GM12878 (cell line): ENCODE measurements at regions not wholly inside any gene's neighbourhood (a gene's known extent, or its start where the extent isn't known, plus 50 kb on each side); places are given as distances from the start of the nearest gene placed in this dataset.

Experiments used
- FOXM1 ChIP-seq: IDR thresholded peaks from 2 replicates; pipeline ENCODE4 v1.6.1; 2012; ENCODE audit warnings: low read depth, mild to moderate bottlenecking, inconsistent platforms, low read length, moderate library complexity
- HCFC1 ChIP-seq: fragments of 150-350 bp; IDR thresholded peaks from 2 replicates; pipeline ENCODE4 v1.6.1; 2014; ENCODE audit warnings: low read length
- NRF1 ChIP-seq: conservative IDR thresholded peaks from 2 replicates; pipeline ENCODE4 v1.6.1; 2011; ENCODE audit warnings: mild to moderate bottlenecking, low read depth, low read length, improper control_type of control experiment
- POLR2AphosphoS5 ChIP-seq: IDR thresholded peaks from 2 replicates; pipeline ENCODE4 v1.6.1; 2011; ENCODE audit warnings: mild to moderate bottlenecking, low read length, inconsistent platforms
- RAD21 ChIP-seq: IDR thresholded peaks from 2 replicates; pipeline ENCODE4 v1.6.1; 2011; ENCODE audit warnings: mild to moderate bottlenecking, low read depth, low read length, moderate library complexity; ENCODE audit not compliant: insufficient read depth
- TF ChIP-seq, protein P1 (sequence below): IDR thresholded peaks from 2 replicates; pipeline ENCODE4 v1.6.1; 2011; ENCODE audit warnings: low read depth, low read length, improper control_type of control experiment, borderline replicate concordance
- TF ChIP-seq, protein P2 (sequence below): IDR thresholded peaks from 2 replicates; pipeline ENCODE4 v1.6.1; 2012; ENCODE audit warnings: low read length, inconsistent platforms
- TF ChIP-seq, protein P3 (sequence below), 3 experiments: IDR thresholded peaks in 2 of 3; conservative IDR thresholded peaks in 1 of 3; 2 replicates each; pipeline ENCODE4 v1.5.1; 2011; ENCODE audit warnings: low read depth in 3 of 3, low read length in 3 of 3, mild to moderate bottlenecking in 3 of 3, control low read depth in 2 of 3, moderate library complexity in 2 of 3, inconsistent platforms in 1 of 3, mixed read lengths in 1 of 3; ENCODE audit not compliant: control insufficient read depth in 2 of 3, insufficient read depth in 1 of 3; ENCODE audit errors: extremely low read depth in 1 of 3

DNA sequence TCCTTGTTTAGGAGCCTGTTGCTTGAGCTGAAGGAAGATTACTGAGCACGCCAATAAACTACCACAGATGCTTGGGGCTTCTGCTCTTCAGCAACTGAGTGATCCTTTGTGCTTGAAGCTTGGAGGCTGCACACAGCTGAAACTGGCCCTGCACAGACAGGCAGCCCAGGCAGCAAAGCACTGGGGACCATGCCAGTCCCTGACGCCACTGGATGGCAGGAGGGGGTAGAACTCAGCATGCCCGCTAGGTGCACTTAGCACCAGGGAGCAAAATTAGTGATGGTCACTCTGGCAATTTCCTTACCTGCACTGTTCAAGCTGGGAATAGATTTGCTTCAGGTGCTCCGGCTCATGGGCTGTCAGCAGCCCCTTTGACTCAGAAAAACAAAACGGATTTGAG, 91.5 kb downstream of the FAM50B start:
- TF ChIP-seq, protein P1, sequence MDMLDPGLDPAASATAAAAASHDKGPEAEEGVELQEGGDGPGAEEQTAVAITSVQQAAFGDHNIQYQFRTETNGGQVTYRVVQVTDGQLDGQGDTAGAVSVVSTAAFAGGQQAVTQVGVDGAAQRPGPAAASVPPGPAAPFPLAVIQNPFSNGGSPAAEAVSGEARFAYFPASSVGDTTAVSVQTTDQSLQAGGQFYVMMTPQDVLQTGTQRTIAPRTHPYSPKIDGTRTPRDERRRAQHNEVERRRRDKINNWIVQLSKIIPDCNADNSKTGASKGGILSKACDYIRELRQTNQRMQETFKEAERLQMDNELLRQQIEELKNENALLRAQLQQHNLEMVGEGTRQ = no peak
- TF ChIP-seq, protein P2, sequence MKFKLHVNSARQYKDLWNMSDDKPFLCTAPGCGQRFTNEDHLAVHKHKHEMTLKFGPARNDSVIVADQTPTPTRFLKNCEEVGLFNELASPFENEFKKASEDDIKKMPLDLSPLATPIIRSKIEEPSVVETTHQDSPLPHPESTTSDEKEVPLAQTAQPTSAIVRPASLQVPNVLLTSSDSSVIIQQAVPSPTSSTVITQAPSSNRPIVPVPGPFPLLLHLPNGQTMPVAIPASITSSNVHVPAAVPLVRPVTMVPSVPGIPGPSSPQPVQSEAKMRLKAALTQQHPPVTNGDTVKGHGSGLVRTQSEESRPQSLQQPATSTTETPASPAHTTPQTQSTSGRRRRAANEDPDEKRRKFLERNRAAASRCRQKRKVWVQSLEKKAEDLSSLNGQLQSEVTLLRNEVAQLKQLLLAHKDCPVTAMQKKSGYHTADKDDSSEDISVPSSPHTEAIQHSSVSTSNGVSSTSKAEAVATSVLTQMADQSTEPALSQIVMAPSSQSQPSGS = no peak
- no peak for TF ChIP-seq RAD21
- TF ChIP-seq, protein P3, sequence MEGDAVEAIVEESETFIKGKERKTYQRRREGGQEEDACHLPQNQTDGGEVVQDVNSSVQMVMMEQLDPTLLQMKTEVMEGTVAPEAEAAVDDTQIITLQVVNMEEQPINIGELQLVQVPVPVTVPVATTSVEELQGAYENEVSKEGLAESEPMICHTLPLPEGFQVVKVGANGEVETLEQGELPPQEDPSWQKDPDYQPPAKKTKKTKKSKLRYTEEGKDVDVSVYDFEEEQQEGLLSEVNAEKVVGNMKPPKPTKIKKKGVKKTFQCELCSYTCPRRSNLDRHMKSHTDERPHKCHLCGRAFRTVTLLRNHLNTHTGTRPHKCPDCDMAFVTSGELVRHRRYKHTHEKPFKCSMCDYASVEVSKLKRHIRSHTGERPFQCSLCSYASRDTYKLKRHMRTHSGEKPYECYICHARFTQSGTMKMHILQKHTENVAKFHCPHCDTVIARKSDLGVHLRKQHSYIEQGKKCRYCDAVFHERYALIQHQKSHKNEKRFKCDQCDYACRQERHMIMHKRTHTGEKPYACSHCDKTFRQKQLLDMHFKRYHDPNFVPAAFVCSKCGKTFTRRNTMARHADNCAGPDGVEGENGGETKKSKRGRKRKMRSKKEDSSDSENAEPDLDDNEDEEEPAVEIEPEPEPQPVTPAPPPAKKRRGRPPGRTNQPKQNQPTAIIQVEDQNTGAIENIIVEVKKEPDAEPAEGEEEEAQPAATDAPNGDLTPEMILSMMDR (IDR thresholded peaks at IDR 0.05 in 2 of 3, conservative IDR thresholded peaks at IDR 0.05 in 1 of 3; ENCODE audit: control insufficient read depth in 2 of 3, extremely low read depth in 1 of 3, insufficient read depth in 1 of 3, low read depth in 3 of 3, low read length in 3 of 3) = no peak
- no peak for TF ChIP-seq FOXM1
- TF ChIP-seq POLR2AphosphoS5 = no peak
- no peak for TF ChIP-seq HCFC1
- TF ChIP-seq NRF1 = no peak
